ENCODE measurements at regions not wholly inside any gene's neighbourhood (a gene's known extent, or its start where the extent isn't known, plus 50 kb on each side); places are given as distances from the start of the nearest gene placed in this dataset.

- H3K56ac ChIP-seq (ENCODE audit: extremely low read depth, insufficient read depth, low read length), result no peak overlapping the region
- no peak overlapping the region for H3K27ac ChIP-seq (ENCODE audit: insufficient read depth, low read length)
- H3K4me2 ChIP-seq (ENCODE audit: low read depth, low read length), result no peak overlapping the region
- no peak overlapping the region for H3K4ac ChIP-seq (ENCODE audit: low read depth, low read length)
- no peaks in the 10 kb centered on the region for H3K4me1 ChIP-seq (ENCODE audit: control insufficient read depth, insufficient read depth, low read length)
- no peaks in the 10 kb centered on the region for H3K36me3 ChIP-seq (ENCODE audit: control insufficient read depth, insufficient read depth, low read length)
- intact Hi-C loops (cut with micrococcal nuclease) (no loop called here), in situ Hi-C loops (cut with MboI; ENCODE audit: low sequenced_read_pairs) (no loop called here), dilution Hi-C loops (cut with HindIII; ENCODE audit: low sequenced_read_pairs, unreplicated experiment) (no loop called here)
- no peaks in the 10 kb centered on the region for H3K9me1 ChIP-seq (ENCODE audit: insufficient read depth, low read length)
- WGBS, 2 experiments (ENCODE audit: extremely low coverage in 2 of 2, insufficient read length in 1 of 2), result 89% methylated on average over 5 of the region's 10 CpGs; no CpG with 5 or more reads in 1 of the 2 experiments
- H4K20me1 ChIP-seq (ENCODE audit: insufficient read depth, low read length), result no peaks in the 10 kb centered on the region
- peaks cover 21% of the 10 kb centered on the region for H3K9me3 ChIP-seq (ENCODE audit: control insufficient read depth, insufficient read depth, low read length)
- DNase-seq (no peak), ATAC-seq (ENCODE audit: low read depth) (no peak)
- no peak overlapping the region for H3K23ac ChIP-seq (ENCODE audit: low read depth, low read length)
- H3K4me3 ChIP-seq (ENCODE audit: insufficient read depth, low read depth, low read length), result no peak overlapping the region
- ChIA-PET CTCF (no interaction called here), POLR2A (ENCODE audit: unreplicated experiment) (no interaction called here)
- H3K79me1 ChIP-seq (ENCODE audit: low read depth in 1 of 2, low read length in 2 of 2), result no peaks in the 10 kb centered on the region
- no peak overlapping the region for H2AFZ ChIP-seq (replicated peaks; ENCODE audit: low read length, poor library complexity)
- H2BK120ac ChIP-seq (ENCODE audit: low read depth, low read length), result no peak overlapping the region
- no peak overlapping the region for H2AK5ac ChIP-seq (ENCODE audit: low read depth, low read length)
- no peak overlapping the region for H4K8ac ChIP-seq (ENCODE audit: low read depth in 2 of 2, low read length in 2 of 2)
- no peak overlapping the region for H4K91ac ChIP-seq (ENCODE audit: insufficient read depth, low read depth, low read length)
- no peak overlapping the region for H2BK15ac ChIP-seq (ENCODE audit: low read depth, low read length)
- no peak overlapping the region for H3K14ac ChIP-seq (replicated peaks; ENCODE audit: low read depth, low read length)
- no TSS peak for BruUV-seq (replicated peaks)
- TF ChIP-seq RAD21 (IDR thresholded peaks at IDR 0.05; ENCODE audit: low read length), result no peak
- TF ChIP-seq CTCF (conservative IDR thresholded peaks at IDR 0.05; ENCODE audit: low read depth, low read length), result no peak
- TF ChIP-seq FOS (IDR thresholded peaks at IDR 0.05; ENCODE audit: low read depth, low read length), result no peak
- TF ChIP-seq MXI1 (IDR thresholded peaks at IDR 0.05; ENCODE audit: borderline replicate concordance, low read depth, low read length), result no peak
- TF ChIP-seq MAFK (IDR thresholded peaks at IDR 0.05; ENCODE audit: low read depth, low read length), result no peak
- no peak overlapping the region for H2AK9ac ChIP-seq (replicated peaks; ENCODE audit: low read depth, low read length, poor library complexity)
- no peaks in the 10 kb centered on the region for H3K27me3 ChIP-seq (ENCODE audit: control insufficient read depth, insufficient read depth, low read length)
- no peak overlapping the region for H4K5ac ChIP-seq (ENCODE audit: low read depth, low read length)
- no peak overlapping the region for H3K18ac ChIP-seq (ENCODE audit: low read depth, low read length)
- H2BK5ac ChIP-seq (ENCODE audit: low read depth, low read length, poor library complexity, severe bottlenecking), result no peak overlapping the region
- no peak overlapping the region for H3K9ac ChIP-seq (ENCODE audit: low read depth, low read length)
- no peak overlapping the region for H2BK20ac ChIP-seq (ENCODE audit: low read depth, low read length)
Measured at GRCh38 chr10:2625094-2625493, 442.3 kb upstream of the PFKP start.
